ENCODE measurements at regions not wholly inside any gene's neighbourhood (a gene's known extent, or its start where the extent isn't known, plus 50 kb on each side); places are given as distances from the start of the nearest gene placed in this dataset.

DNA sequence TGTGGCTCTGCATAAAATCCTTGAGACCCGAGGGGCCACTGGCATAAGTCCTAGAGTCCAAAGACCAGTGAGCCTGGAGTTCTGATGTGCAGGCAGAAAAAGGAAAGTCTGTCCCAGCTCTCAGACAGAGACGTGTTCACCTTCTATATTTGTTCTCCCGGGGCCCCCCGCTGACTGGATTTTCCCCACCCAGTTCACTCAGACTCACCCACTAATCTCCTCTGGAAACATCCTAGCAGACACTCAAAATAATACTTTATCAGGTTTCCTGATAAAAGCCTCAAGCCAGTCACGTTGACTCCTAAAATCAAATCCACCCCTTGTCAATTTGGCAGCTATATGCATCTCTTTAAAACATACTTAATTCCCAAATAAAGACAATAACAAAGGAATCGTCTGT, 1084.2 kb upstream of the NCAM2 start:
- ATAC-seq (replicated peaks in 1 of 2), result no peak
- Mint-ChIP-seq H3K9me3 (peaks cover 0 to 1% of the 10 kb centered on the region in 2 donors), H3K4me1 (ENCODE audit: low read depth) (no peaks in the 10 kb centered on the region), H3K36me3 (ENCODE audit: insufficient read depth in 2 of 2) (no peaks in the 10 kb centered on the region), H3K27me3 (ENCODE audit: low read depth) (no peaks in the 10 kb centered on the region), H3K4me3 (no peak overlapping the region), H3K27ac (no peak overlapping the region)
- DNase-seq, result no peak

DNA sequence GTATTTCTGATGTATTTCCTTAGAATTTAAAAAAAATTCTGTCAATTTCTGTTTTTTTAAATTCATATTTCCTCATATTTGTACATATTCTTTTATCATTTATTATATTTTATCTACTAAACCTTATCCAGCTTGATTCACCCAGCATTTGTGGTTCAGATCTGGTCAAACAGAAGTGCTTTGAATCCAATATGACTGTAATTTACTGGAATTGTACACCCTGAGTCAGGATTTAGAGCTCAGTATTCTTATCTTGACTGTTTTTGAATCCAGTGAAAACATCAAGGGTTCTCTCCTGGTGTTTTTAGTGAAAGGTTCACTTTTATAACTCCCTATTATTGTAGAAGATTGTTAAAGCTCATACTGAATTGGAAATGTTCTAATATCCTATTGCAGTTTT, 1077.0 kb upstream of the NCAM2 start:
- Mint-ChIP-seq H3K27me3 (ENCODE audit: low read depth) (no peaks in the 10 kb centered on the region), H3K4me1 (ENCODE audit: low read depth) (no peaks in the 10 kb centered on the region), H3K36me3 (ENCODE audit: insufficient read depth in 2 of 2) (no peaks in the 10 kb centered on the region), H3K4me3 (no peak overlapping the region), H3K27ac (no peak overlapping the region), H3K9me3 (no peaks in the 10 kb centered on the region)
- DNase-seq (no peak), ATAC-seq (replicated peaks in 1 of 2) (no peak)

DNA sequence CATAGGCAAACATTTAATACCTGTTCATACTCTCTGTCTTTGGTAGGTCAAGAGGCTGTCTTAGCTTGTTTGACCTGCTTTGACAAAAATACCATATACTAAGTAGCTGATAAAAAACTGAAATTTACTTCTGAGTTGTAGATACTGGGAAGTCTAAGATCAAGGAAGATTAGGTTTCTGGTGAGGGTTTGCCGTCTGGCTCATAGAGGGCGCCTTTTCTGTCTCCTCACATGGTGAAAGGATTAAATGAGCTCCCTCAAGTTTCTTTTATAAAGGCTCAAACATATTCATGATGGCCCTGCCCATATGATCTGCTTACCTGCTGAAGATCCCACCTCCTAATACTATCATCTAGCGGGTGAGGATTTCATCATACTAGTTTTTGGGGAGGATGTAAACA, 1076.1 kb upstream of the NCAM2 start:
- H3K9me3 Mint-ChIP-seq, result no peaks in the 10 kb centered on the region
- no peaks in the 10 kb centered on the region for H3K4me1 Mint-ChIP-seq (ENCODE audit: low read depth)
- no peaks in the 10 kb centered on the region for H3K36me3 Mint-ChIP-seq (ENCODE audit: insufficient read depth in 2 of 2)
- H3K4me3 Mint-ChIP-seq, result no peak overlapping the region
- ATAC-seq (replicated peaks in 1 of 2), result no peak
- H3K27ac Mint-ChIP-seq, result no peak overlapping the region
- DNase-seq, result no peak
- no peaks in the 10 kb centered on the region for H3K27me3 Mint-ChIP-seq (ENCODE audit: low read depth)

DNA sequence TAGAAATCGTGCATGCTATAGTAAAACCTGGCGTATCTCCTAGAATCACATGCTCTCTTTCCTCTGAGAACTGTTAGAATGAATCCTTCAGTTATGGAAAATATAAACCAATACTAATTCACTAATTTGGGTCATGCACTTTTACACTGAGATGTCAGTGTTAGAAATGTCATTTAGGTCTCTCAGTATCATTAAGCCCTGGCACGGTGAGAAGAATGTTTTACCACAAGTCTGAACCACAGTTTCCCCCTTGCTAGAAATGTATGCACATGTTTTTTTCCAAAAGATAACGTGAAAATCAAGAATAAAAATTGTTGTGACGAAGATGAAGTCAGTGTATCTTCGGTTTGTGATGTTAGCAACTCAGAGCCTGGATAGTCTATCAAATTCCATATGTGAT, 1062.7 kb upstream of the NCAM2 start:
- no peaks in the 10 kb centered on the region for H3K4me1 Mint-ChIP-seq (ENCODE audit: low read depth)
- ATAC-seq (replicated peaks in 1 of 2) (no peak), DNase-seq (no peak)
- H3K27me3 Mint-ChIP-seq (ENCODE audit: low read depth), result no peaks in the 10 kb centered on the region
- no peaks in the 10 kb centered on the region for H3K36me3 Mint-ChIP-seq (ENCODE audit: insufficient read depth in 2 of 2)
- no peak overlapping the region for H3K4me3 Mint-ChIP-seq
- H3K27ac Mint-ChIP-seq, result no peak overlapping the region
- peaks cover 7 to 16% of the 10 kb centered on the region in 2 donors for H3K9me3 Mint-ChIP-seq

DNA sequence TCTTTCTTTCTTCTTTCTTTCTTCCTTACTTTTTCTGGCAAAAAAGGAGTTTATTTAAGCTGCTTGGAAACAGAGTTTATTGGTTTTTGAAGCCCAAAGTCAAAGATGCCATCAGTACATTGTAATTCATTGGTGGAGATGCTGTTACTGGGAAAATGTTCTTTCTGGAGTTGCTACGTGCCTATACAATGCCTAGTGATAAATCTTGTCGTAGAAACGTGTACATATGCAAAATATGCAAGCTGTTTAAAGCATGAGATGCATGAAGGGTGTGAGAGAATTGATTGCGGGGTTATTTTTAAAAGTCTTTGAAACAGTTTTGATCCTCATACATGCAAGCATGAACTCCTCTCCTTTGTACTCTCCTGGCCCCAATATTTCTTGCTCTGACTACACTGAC, 1060.6 kb upstream of the NCAM2 start:
- ATAC-seq (replicated peaks in 1 of 2) (no peak), DNase-seq (no peak)
- peaks cover 3 to 13% of the 10 kb centered on the region in 2 donors for H3K9me3 Mint-ChIP-seq
- peaks cover 0 to 2% of the 10 kb centered on the region in 2 donors for H3K36me3 Mint-ChIP-seq (ENCODE audit: insufficient read depth in 2 of 2)
- no peak overlapping the region for H3K4me3 Mint-ChIP-seq
- H3K4me1 Mint-ChIP-seq (ENCODE audit: low read depth), result no peaks in the 10 kb centered on the region
- no peak overlapping the region for H3K27ac Mint-ChIP-seq
- H3K27me3 Mint-ChIP-seq (ENCODE audit: low read depth), result no peaks in the 10 kb centered on the region

DNA sequence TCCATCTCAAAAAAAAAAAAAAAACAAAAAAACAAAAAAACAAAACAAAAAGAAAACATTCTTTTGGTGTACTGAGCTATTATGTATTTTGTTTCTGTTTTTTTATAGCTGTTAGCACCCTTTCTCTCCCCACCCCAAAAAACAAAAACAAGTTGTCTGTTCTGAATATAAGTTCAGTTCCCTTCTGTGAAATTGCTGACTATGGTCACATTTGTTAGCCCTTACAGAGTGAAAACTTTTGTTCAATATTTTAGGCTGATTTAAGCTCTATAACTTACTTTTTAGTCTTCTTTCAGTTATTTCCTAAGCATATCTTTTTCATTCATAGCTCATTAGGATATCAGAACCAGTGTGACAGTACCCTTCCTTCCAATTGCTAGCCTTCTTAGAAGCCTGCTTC, 1056.6 kb upstream of the NCAM2 start:
- no peak overlapping the region for H3K27ac Mint-ChIP-seq
- no peak overlapping the region for H3K4me3 Mint-ChIP-seq
- H3K36me3 Mint-ChIP-seq (ENCODE audit: insufficient read depth in 2 of 2), result peaks cover 0 to 2% of the 10 kb centered on the region in 2 donors
- no peaks in the 10 kb centered on the region for H3K4me1 Mint-ChIP-seq (ENCODE audit: low read depth)
- no peaks in the 10 kb centered on the region for H3K27me3 Mint-ChIP-seq (ENCODE audit: low read depth)
- no peak for ATAC-seq (replicated peaks in 1 of 2)
- H3K9me3 Mint-ChIP-seq, result peaks cover 3 to 16% of the 10 kb centered on the region in 2 donors
- DNase-seq, result no peak

DNA sequence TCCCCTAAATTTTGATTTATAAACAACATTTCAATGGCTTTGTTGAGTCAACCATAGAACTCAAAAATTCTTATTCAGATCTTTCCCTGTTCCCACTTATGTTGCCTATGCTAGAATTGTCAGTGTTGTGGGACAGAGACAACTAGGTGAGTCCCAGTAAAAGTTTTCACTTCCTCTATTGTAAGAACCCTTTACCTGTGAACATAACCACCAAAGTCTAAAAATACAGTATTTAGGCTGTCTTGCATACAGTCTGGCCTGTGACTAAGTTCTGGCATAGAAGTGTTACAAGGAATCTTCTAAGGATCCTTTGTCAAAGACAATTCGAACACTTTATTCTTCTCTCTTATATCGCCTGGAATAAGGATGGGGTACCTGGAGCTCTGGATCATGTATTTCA, 1047.9 kb upstream of the NCAM2 start:
- H3K4me1 Mint-ChIP-seq (ENCODE audit: low read depth), result no peaks in the 10 kb centered on the region
- no peaks in the 10 kb centered on the region for H3K27me3 Mint-ChIP-seq (ENCODE audit: low read depth)
- H3K4me3 Mint-ChIP-seq, result no peak overlapping the region
- ATAC-seq (replicated peaks in 1 of 2) (no peak), DNase-seq (no peak)
- H3K36me3 Mint-ChIP-seq (ENCODE audit: insufficient read depth in 2 of 2), result no peaks in the 10 kb centered on the region
- peaks cover 0 to 6% of the 10 kb centered on the region in 2 donors for H3K9me3 Mint-ChIP-seq
- no peak overlapping the region for H3K27ac Mint-ChIP-seq

DNA sequence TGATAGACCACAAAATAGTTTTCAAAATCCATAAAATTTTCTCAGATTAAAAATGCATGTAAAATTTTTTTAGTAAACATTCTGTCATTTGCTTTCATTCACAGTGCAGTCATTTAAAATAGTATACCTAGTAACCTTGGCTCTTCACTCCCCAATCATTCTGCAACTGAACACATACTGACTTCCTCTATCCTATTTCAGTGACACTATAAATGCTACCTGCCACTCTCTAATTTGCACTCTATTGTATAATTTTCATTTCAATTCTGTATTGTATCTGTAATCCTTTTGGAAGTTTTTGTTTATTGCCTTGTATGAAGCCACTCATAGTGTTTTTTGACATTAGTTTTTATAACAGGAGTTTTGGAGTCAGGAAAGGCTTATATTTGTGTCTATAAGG, 1029.1 kb upstream of the NCAM2 start:
- no peak overlapping the region for H3K4me3 Mint-ChIP-seq
- no peak overlapping the region for H3K27ac Mint-ChIP-seq
- H3K9me3 Mint-ChIP-seq, result peaks cover 9 to 18% of the 10 kb centered on the region in 2 donors
- no peaks in the 10 kb centered on the region for H3K27me3 Mint-ChIP-seq (ENCODE audit: low read depth)
- peaks cover 0 to 2% of the 10 kb centered on the region in 2 donors for H3K36me3 Mint-ChIP-seq (ENCODE audit: insufficient read depth in 2 of 2)
- no peak for DNase-seq
- no peak for ATAC-seq (replicated peaks in 1 of 2)
- H3K4me1 Mint-ChIP-seq (ENCODE audit: low read depth), result no peaks in the 10 kb centered on the region

DNA sequence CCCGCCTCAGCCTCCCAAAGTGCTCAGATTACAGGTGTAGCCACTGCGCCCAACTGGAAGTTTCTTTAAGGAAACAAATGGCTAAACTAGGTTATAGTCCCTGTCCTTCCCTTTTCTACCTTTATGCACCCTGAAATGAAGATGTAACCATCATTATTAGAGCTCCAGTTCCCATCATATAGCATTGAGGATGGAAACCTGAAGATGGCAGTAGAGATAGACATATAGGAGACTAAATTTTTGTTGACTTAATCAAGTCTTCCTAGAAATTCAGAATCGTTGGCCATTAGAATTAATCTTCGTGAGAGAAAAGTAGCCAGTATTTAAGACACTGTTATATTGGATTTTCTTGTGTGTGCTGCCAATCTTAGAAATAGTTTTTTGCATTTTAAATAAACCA, 1016.3 kb upstream of the NCAM2 start:
- no peaks in the 10 kb centered on the region for H3K27me3 Mint-ChIP-seq (ENCODE audit: low read depth)
- H3K27ac Mint-ChIP-seq, result no peak overlapping the region
- no peak for ATAC-seq (replicated peaks in 1 of 2)
- DNase-seq, result no peak
- H3K9me3 Mint-ChIP-seq, result peaks cover 2 to 4% of the 10 kb centered on the region in 2 donors
- no peaks in the 10 kb centered on the region for H3K36me3 Mint-ChIP-seq (ENCODE audit: insufficient read depth in 2 of 2)
- no peak overlapping the region for H3K4me3 Mint-ChIP-seq
- H3K4me1 Mint-ChIP-seq (ENCODE audit: low read depth), result no peaks in the 10 kb centered on the region

DNA sequence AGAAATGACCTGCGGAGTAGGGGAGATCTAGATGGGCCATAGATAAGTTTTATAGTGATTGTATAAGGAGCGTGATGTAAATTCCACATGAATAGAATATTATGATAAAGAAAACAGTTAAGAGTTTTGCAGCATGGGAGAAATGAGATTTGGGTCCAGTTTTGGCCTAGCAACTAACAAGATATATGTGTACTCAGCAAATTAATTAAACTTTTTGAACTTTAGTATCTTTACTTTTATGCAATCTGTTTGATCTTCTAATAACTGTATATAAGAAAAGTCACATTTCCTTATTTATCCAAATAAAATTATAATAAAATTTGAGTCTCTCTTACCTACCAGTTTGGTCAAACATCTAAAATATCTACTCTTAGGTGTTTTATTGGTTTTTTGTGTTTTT, 1011.8 kb upstream of the NCAM2 start:
- no peaks in the 10 kb centered on the region for H3K36me3 Mint-ChIP-seq (ENCODE audit: insufficient read depth in 2 of 2)
- H3K4me1 Mint-ChIP-seq (ENCODE audit: low read depth), result no peaks in the 10 kb centered on the region
- H3K27ac Mint-ChIP-seq, result no peak overlapping the region
- ATAC-seq (replicated peaks in 1 of 2) (no peak), DNase-seq (no peak)
- peaks cover 2 to 11% of the 10 kb centered on the region in 2 donors for H3K9me3 Mint-ChIP-seq
- no peak overlapping the region for H3K4me3 Mint-ChIP-seq
- no peaks in the 10 kb centered on the region for H3K27me3 Mint-ChIP-seq (ENCODE audit: low read depth)

DNA sequence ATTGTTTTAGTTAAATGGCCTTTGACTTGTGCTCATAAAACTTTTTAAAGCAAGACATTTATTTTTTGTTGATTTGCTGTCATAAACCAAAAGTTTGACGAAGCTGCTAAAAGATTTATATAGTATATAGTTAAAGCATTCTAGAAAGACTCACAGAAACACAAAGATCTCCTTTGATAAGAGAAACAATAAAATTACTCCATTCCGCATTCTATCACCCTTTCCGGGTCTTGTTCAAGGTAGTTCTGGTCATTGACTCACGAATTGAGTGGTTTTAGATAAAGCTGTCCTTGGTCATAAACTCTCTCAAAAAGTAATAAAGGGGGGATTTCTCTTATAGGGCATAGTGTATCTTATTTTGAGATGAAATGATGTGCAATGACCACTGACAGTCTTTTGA, 1010.5 kb upstream of the NCAM2 start:
- Mint-ChIP-seq H3K36me3 (ENCODE audit: insufficient read depth in 2 of 2) (no peaks in the 10 kb centered on the region), H3K4me3 (no peak overlapping the region), H3K4me1 (ENCODE audit: low read depth) (no peaks in the 10 kb centered on the region)

DNA sequence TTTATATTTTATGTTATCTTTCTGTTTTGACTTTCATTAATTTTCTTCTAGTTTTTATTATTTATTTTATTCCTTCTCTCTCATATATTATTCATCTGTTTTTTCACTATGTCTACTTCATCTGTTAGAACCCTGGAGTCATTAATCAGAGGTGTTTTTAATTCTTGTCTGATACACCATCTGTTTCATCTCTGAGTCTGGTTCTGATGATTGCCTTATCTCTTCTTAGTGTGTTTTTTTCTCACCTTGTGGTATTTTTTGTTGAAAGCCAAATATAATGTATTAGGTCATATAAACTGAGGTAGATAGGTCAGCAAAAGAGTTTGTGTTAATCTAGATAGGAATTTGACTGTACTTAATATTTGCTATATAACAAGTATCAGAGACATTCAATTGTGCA, 1005.7 kb upstream of the NCAM2 start:
- Mint-ChIP-seq H3K4me3 (no peak overlapping the region), H3K4me1 (ENCODE audit: low read depth) (no peaks in the 10 kb centered on the region), H3K27ac (no peak overlapping the region), H3K27me3 (ENCODE audit: low read depth) (no peaks in the 10 kb centered on the region), H3K9me3 (peaks cover 4 to 16% of the 10 kb centered on the region in 2 donors), H3K36me3 (ENCODE audit: insufficient read depth in 2 of 2) (no peaks in the 10 kb centered on the region)
- DNase-seq, result no peak
- ATAC-seq (replicated peaks in 1 of 2), result no peak

More for the DNA sequence above, 1010.5 kb upstream of the NCAM2 start:
- H3K27me3 Mint-ChIP-seq (ENCODE audit: low read depth), result no peaks in the 10 kb centered on the region
- peaks cover 2 to 14% of the 10 kb centered on the region in 2 donors for H3K9me3 Mint-ChIP-seq
- ATAC-seq (replicated peaks in 1 of 2) (no peak), DNase-seq (no peak)
- no peak overlapping the region for H3K27ac Mint-ChIP-seq

DNA sequence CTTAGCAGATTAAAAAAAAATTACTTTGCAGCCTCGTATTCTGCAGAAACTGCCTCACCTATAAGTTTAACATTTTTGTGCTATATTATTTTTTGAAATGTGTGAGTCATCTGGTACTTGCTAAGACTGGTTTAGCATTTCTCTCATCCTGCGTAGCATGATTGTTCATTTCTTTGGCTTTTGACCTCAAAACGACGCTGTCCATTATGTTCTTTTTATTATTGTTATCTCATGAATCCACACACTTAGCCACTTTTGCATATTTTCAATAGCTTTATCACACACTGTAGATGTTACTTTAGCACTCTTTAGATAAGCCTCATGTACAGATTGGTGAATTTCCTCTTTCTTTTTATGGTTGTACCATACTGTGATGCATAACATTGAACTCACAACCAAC, 1004.9 kb upstream of the NCAM2 start:
- Mint-ChIP-seq H3K27me3 (ENCODE audit: low read depth) (no peaks in the 10 kb centered on the region), H3K27ac (no peak overlapping the region), H3K4me1 (ENCODE audit: low read depth) (no peaks in the 10 kb centered on the region), H3K4me3 (no peak overlapping the region), H3K36me3 (ENCODE audit: insufficient read depth in 2 of 2) (no peaks in the 10 kb centered on the region), H3K9me3 (peaks cover 4 to 14% of the 10 kb centered on the region in 2 donors)
- DNase-seq (no peak), ATAC-seq (replicated peaks in 1 of 2) (no peak)

DNA sequence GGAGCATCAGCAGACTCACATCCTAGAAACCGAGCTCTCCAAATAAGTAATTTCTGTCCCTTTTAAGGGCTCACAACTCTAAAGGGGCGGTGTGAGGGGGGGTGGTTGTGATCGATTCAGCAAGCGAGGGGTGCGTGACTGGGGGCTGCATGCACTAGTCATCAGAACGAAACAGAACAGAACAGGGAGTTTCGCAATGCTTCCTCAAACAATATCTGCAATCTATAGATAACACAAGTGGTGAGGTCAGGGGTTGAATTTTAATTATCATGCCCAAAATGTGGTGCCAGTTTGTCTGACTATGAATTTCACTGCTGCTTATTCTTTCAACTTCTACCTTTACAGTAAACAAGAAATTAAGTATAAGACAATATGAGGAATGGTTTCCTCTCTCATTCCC, 1003.0 kb upstream of the NCAM2 start:
- no peak overlapping the region for H3K4me3 Mint-ChIP-seq
- H3K4me1 Mint-ChIP-seq (ENCODE audit: low read depth), result no peaks in the 10 kb centered on the region

More for the DNA sequence above, 1003.0 kb upstream of the NCAM2 start:
- no peaks in the 10 kb centered on the region for H3K36me3 Mint-ChIP-seq (ENCODE audit: insufficient read depth in 2 of 2)
- H3K9me3 Mint-ChIP-seq, result peaks cover 5 to 12% of the 10 kb centered on the region in 2 donors
- ATAC-seq (replicated peaks in 1 of 2), result no peak
- no peak overlapping the region for H3K27ac Mint-ChIP-seq
- DNase-seq, result no peak
- H3K27me3 Mint-ChIP-seq (ENCODE audit: low read depth), result no peaks in the 10 kb centered on the region
